Inflammatory macrophage treated with lipopolysaccharide for 4 hours (primary cell): ENCODE measurements at regions not wholly inside any gene's neighbourhood (a gene's known extent, or its start where the extent isn't known, plus 50 kb on each side); places are given as distances from the start of the nearest gene placed in this dataset.

Experiments
- DNase-seq: peaks from one replicate; pipeline ENCODE4 v3.0.0-alpha.2; 2020

DNA sequence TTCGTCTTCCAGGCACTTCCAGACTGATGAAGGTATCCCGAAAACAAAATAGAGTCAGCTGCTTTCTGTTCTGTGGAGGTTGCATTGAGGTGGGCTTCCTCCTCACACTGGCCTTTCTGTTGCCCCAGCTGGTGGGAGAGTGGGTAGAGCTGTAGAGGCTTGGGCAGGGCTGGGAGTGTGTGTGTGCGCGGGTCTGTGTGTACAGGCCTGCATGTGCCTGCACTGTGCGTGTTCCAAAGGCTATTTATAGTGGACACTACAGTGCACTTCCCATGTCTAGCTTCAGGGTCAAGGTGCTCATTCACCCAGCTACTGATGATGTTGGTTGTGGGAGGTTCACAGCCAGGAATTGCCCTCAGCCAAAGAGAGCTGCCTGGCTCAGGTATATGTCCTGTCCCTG, 260.1 kb upstream of the HABP2 start:
- DNase-seq = no peak

DNA sequence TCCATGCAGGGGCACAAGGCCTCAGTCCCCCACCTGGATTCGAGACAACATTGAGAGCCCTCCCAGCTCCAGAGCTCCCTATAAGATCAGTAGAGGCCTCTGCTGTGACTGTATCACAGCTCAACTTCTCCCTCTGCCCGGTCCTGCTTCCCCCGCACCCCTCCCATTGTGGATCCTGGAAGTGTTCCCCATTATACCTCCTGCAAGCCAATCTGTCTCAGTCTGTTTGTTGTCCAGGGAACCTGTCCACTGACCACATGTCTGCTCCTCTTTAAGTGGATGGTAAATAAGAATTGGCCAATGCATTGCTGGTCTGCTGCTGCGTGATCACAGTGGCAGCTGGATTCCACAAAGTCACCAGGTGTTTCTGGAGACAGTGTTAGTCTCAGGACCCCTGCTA, 259.7 kb upstream of the HABP2 start:
- DNase-seq = no peak

DNA sequence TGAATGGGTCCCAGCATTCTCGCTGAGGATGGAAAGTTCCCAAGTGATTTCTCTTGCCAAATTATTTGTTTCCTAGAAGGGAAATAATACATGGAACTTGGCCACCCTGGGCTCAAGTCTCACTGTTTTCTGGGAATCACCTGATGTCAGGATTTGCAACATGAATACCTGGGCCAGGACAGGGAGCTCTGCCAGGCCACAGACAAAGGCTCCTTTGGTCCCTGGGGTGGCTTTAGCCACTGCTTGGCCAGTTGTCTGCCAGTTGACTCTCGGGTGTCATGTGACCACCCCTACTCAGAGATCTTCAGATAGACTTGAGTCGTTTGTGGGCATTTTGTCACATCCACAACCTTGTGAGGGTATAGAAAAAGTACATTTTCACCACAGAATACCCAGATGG, 258.0 kb upstream of the HABP2 start:
- no peak for DNase-seq

DNA sequence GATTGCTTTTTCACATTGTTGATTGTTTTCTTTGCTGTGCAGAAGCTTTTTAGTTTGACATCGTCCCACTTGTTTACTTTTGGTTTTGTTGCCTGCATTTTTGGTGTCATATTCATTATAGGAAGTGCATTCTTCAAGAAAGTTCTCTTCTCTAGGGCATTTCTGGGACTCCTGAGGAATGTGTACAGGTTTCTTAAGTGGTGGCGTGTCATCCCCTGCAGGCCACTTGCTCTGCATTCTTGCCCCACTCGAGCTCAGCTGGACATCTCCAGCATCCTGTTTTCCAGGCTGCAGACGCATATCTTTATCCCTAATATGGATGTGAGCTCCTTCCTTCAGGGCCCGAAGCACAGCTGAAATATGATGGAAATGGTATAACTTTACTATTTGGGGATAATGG, 255.6 kb upstream of the HABP2 start:
- DNase-seq = no peak

DNA sequence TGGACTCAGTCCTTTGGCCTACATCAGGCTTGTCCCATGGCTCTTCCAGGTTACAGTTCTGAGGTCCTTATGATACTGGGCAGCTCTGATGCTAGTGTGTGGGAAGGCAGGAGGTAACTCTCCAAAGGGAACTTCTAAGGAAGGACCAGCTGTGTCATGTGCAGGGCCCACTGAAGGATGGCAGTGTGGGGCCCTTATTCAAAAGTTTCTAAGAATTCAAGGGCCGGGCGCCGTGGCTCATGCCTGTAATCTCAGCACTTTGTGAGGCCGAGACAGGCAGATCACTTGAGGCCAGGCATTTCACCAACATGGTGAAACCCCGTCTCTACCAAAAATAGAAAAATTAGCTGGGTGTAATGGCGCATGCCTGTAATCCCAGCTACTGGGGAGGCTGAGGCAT, 254.2 kb upstream of the HABP2 start:
- DNase-seq = no peak

DNA sequence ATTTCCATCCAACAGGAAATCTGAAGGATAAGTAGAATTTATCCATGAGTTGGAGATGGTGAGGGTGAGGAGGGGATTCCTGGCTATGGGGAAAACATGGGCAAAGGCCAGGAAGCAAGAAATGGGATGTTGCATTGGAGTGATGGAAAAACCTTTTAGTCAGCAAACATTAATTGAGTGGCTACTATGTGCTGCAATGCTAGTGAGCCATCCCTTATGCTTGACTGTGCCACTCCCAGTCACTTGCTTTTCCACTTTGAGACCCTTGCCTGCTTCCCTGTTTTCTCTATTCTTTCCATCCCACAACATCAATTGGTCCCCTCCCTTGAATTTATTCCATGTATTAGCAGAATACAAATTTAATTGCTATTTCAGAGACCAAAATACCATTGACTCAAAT, 252.7 kb upstream of the HABP2 start:
- peak; percentile 33 for DNase-seq

DNA sequence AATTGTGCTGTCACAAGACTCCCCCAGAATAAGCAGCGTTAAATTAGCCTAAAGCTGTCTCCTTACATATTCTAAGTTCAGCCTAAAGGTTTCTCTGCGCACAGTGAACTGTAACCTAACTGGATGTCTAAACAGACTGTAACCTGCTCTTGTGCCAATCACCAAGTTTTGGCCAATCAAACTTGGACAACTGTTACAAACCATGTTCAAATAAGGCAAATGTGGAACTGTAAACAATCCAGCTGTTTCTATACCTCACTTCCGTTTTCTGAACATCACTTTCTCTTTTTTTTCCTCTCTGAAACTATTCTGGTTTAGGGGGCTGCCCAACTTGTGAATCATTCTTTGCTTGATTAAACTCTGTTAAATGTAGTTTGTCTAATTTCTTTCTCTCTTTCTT, 252.2 kb upstream of the HABP2 start:
- peak; percentile 94 for DNase-seq

DNA sequence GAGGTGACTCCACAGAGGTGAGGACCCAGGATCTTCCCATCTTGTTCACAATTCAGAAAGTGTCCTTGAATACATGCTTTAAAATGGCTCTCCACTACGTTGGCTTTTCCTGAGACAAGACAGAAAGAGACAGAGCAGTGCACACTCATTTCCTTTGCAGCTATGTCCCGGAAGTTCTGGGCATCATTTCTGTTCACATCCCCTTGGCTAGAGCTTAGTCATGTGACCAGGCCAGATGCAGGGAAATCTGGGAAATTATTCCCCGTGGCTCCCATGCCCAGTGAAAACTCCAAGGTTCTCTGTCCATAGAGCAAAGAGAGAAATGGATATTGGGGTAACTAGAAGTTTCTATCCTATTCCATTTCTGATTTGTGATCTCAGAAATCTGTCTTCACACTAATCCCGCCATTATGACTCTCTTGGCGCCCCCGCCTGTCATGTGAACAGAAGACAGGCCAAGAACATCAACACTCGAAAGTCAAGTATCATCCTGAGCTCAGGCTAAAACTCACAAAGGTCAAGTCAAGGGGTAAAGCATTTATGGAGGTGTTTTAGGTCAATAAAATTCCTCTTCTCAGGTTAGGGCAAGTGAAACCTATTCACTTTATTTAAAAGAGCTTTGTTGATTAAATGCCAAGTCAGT, 251.4 kb upstream of the HABP2 start:
- DNase-seq = no peak

DNA sequence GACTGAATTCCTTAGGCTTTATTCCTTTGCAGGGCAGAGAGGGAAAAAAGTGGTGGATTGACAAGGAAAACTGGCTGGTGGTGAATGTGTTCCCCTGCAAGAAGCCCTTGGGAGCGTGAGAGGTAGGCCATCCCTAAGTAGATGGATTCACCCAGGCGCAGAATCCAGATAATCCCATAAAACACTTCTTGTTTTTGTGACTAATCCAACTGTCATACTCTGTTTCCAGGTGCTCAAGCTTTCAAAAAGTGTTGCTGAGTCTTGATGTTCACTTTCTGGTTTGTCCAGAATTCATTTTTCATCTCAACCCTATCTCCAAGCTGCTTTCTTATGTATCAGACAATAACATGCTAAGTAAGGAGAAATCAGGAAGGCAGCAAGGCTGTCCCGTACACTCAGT, 250.8 kb upstream of the HABP2 start:
- no peak for DNase-seq

DNA sequence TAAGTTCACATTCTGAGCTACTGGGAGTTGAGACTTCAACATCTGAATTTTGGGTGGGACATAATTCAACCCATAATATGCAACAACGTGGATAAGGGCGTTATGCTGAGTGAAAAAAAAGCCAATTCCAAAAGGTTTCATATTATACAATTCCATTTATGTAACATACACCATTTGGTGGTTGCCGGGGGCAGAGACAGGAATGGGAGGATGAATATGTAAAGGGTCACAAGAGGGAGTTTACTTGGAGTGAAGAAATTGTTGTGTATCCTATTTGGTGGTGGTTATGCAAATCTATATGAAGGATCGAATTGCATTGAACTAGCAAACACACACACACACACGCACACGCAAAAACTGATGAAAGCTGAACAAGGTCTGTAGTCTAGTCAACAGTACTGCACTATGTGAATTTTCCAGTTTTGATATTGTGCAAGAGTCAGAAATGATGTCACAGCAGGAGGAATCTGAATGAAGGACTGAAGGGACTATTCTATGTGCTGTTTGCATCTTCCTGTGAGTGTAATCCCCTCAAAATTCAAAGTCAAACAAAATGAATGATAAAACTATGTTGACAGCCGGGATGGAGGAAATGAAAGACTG, 249.2 kb upstream of the HABP2 start:
- peak; percentile 91 for DNase-seq

DNA sequence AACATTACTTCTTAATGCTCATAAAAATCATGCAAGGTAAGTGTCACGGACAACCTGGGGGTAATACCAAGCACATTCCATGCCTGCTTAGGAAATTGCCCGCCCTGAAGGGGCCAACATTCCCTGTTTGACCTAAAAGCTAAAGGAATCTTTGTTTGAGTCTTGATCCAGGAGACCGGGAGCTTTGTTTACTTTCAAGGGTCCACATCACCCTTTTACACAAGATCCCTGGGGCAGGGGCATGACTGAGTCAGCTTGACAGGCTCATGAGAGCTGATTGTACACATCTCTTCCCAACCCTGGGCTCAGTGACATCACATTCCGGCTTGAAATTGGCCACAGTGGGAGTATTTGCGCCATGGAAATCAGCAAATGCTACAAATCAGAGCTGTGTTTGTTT, 248.1 kb upstream of the HABP2 start:
- no peak for DNase-seq

DNA sequence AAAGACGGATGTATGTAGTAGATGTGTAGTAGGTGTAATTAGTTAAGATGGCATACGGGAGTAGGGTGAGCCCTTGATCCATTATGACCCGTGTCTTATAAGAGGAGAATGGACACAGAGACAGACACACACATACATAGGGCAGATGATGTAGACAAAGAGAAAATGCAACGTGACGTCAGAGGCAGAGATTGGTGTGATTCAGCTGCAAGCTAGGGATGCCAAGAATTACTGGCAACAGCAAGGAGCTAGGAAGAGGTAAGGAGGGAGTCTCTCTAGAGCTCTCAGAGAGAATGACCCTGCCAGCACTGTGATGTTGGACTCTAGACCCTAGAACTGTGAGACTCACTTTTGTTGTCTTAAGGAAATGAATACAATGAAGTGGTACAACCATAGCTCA, 247.0 kb upstream of the HABP2 start:
- DNase-seq = no peak

DNA sequence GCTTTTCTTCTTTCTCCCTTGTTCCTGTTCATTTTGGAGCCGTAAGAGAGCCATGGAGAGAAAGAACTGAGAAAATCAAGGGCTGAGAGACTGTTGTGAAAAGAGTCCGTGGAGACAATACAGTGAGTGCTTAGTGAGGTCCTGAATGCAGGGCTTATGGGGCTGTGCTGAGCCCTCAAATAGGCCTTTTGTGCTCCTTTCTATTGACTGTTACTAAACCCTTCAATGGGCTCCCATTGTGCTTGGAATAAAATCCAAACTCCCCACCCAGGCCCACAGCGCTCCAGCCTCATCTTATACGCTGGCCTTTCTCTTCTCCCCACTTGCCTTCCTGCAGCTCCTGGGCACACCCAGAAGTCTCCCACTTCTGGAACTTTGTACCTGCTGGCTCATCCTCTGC, 243.1 kb upstream of the HABP2 start:
- DNase-seq = no peak

DNA sequence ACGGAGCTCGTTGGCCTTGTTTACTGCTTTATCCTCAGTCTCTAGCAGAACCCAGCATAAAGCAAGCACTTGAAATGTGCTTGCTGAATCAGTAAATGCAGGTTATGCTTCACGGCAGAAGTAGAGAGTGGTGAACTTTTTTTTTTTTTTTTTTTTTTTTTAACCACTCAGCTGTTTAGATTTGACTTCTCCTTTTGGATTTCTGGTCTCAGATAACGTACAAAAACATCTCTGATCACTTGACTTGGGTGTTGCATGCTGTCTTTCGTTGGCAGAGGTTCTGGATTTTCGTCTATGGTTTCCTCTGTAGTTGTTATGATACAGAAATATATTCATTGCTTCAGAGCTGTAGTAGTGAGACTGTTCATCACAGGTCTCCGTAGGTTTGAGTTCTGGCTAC, 242.5 kb upstream of the HABP2 start:
- DNase-seq = peak; percentile 53

DNA sequence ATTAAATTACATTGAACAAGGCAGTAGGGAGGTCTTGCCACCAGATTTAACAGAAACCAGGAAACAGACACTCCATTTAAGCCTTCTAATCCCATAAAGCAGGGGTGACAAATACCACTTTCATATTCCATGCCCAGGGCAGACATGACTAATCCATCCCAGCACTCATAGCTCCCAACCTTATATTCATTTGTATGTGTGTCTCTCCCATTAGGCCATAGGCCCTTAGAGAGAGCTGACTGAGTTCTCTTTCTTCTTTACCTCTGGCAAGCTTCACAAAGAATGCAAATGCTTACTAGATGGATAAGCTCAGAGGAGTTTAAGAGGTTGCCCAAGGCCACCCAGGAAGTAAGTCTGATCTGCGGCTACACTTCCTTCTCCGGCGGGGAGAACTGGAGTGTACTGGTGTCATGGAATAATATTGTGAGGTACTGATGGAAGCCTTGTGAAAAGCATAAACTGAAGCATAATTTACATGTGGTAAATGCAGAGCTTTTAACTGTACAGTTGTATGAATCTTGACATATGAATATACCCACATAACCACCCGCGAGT, 239.7 kb upstream of the HABP2 start:
- peak; percentile 30 for DNase-seq

DNA sequence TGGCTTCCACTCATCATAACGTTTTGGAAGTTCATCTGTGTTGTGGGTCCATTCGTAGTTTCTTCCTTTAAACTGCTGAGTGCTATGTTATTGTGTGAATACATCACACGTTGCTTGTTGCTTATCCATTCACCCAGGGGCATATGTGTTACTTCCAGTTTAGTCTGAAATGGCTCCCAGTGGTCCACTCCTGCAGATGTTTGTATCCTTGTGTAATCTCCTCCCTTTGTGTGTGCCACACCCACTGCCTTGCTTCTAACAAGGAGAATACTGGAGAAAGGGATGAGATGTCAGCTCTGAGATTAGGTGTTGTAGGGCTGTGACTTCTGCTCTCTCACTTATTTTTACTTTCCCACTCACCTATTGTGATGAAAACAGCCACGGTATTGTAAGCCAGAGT, 239.1 kb upstream of the HABP2 start:
- no peak for DNase-seq

DNA sequence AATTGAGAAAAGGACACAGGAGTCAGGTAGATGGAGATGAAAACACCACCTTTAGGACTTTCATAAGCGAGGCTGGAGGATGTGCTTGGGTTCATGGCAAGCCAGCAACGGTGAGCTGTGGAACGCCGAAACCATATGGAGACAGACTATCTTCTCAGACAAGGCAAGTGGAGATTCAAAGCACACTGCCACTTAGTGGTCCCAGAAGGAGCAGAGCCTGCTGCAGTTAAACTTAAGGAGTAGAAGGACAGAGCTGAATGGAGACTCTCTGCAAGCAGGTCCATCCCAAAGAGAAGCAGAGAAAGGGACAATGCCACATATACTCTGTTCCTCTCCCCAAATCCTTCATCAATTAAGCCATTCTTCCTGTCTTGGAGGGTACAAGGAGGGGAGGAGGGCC, 236.3 kb upstream of the HABP2 start:
- no peak for DNase-seq

DNA sequence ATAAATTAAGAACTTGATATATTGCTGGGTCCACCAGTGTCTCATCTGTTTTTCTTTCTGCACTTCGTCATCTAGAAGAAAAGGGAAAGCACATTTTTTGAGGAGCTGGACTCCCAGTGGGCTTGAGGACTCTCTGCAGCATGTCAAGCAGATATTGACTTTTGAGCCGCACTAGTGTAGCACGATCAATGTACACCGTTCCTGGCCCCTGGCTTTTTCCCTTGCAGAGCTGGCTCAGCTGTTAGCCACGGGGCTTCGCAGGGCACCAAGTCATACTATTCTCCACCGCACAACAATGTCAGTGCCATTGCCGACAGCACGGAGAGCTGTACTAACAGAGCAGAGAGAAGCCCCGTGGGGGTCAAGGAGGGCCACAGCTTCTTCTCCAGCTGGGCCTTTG, 235.4 kb upstream of the HABP2 start:
- no peak for DNase-seq

DNA sequence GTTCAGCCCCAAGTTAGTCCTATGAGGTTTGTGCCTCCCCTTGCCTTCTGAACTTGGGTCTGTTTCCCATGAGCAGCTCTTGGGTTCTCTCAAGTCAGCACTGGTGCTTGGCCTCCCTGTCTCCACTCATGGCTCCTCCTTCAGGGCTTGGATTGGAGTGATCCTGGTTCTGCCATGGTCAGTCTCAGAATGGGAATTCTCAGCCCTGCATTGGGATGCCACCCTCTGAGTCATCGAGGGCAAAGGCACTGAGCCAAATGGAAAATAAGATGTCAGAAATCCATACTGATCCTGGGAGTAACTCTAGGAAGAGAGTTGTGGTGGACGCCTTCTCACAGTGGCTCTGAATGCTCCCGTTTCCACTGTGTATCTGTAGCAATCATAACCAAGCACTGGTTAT, 233.4 kb upstream of the HABP2 start:
- no peak for DNase-seq

DNA sequence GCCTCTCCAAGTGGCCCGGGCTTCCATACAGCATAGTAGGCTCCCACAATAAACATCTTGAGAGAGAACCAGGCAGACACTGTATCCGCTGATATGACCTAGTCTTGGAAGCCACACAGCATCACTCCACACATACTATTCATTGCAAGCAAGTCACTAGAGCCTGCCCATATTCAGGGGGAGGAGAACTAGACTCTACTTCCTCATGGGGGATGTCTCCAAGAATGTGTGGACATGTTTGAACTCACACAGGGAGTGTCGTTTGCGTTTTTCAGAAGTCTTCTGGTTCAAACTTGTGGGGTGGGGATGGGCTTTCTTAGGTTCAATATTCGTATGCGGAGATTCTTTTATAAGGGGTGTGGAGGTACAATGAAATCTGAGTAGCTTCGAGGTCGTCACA, 232.6 kb upstream of the HABP2 start:
- peak; percentile 61 for DNase-seq

DNA sequence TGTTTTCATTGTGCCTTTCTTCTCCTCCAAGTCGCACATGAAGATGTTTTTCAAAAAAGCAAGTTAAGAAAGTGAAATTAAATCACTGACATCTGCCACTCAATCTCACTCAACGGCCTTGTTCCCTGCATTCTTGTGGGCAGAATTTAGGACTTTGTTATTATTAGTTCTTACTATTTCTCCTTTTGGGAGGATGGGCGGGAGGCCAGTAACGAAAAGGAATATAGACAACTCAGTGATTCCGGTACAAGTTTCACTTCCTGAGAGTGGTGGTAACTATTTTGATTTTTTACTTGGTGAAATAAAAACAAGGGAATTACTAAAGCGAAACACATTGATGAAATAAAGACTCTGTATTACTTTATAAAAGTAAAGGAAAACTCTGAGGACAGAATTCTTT, 231.9 kb upstream of the HABP2 start:
- peak; percentile 93 for DNase-seq

DNA sequence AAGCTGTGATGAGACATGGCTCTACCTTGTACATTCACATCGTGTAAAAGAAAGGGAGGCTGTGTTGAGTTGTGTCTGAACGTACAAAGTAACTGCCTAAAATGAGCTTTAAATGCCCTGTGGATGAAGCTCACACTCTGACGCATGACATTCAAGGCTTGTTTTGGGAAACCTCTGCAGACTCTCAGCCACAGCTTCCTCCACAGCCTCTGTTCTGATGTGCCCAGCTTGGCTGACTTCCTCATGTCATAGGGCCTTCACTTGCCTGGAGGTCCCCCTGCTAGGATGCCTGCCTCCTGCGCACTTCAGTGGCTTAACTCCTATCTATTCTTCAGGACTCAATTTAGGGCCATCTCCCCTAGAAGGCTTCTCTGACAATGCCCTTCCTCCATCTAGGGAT, 230.0 kb upstream of the HABP2 start:
- DNase-seq = peak; percentile 89

DNA sequence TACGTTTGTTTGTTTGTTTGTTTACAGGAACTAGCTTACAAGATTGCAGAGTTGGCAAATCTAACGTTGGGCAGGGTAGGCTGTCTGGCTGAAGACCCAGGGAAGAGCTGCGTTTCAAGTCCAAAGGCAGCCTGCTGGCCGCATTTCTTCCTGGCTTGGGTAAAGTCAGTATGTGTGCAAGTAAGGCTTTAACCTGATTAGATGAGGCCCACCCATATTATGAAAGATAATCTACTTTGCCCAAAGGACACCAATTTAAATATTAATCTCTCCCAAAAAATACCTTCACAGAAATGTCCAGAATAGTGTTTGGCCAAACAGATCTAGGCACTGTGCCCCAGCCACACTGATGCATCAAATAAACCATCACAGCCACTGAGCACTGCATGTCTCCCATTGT, 228.9 kb upstream of the HABP2 start:
- no peak for DNase-seq

DNA sequence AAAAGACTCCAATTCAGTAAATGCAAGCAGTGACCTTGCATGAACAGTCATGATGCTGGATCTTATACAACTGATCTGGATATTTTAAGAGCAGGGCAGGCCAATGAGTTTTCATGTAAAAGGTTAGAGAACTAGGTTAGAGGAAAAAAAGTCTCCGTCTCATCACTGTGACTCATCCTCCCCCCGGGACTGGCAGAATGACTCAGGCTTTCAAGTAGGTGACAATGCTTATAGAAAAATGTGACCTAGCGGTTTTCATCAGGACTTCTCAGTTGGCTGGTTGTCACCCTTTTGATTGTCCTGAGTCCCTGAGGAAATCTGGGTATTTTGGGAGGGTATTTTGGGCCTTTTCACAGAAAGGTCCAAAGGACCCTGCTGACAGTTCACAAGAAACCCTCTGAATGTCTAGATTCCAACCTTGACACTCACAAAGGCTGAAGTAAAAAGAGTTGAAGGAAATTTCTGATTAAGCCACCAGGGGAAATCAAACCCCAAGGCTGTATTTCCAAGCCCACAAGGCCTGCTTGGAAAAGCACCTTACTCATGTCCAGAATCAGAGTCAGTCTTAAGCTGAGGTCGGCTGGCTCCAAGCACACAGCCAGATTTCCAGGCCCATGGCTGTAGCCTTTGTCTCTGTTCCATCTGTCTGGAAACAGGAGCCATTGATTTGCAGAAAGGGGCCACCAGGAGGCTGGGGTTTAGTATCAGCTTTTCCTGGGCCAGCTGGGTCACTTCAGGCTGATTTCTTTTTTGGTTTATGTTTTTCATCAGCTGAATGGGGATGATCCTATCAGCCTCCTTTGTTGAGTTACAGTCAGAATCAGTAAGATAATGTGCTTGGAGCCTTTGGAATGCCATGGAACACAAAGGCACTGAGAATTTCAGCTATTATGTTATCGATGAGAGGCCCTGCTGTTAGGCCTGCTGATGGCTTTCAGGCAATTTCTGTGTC, 226.4 kb upstream of the HABP2 start:
- peak; percentile 93 for DNase-seq
